EH (cell line): ENCODE measurements at regions not wholly inside any gene's neighbourhood (a gene's known extent, or its start where the extent isn't known, plus 50 kb on each side); places are given as distances from the start of the nearest gene placed in this dataset.
"Not testable (repeated sequence)": the region's sequence is repeated elsewhere in the genome, so short reads cannot be mapped to it uniquely, and the experiment has no call there.

Experiments used
- DNase-seq: peaks from one replicate; pipeline ENCODE4 v3.0.0-alpha.2; 2015; ENCODE audit warnings: low read depth

DNA sequence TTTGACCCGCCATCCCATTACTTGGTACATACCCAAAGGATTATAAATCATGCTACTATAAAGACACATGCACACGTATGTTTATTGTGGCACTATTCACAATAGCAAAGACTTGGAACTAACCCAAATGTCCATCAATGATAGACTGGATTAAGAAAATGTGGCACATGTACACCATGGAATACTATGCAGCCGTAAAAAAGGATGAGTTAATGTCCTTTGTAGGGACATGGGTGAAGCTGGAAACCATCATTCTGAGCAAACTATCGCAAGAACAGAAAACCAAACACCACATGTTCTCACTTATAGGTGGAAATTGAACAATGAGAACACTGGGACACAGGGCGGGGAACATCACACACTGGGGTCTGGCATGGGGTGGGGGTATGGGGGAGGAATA is 57.1 kb upstream of the GMDS start:
- not testable (repeated sequence) for DNase-seq

DNA sequence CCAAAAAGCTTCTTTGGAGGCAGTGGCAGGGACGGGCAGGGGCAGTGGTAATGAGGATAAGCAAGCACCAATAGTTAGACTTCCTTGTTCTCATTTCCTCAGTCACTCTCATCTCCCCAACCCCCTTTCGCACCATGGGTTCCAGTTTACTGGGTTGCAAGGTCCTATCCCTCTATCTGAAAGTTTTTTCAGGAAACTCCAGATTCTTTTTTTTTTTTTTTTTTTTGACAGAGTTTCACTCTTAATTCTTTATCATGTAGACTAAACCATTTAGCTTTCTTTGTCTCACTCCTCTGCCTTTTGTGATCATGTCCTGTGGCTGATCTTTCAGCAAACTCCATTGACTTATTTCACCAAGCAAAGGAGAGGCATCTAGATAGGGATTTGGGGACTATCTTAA is 51.4 kb upstream of the GMDS start:
- no peak for DNase-seq
